ENCODE measurements at regions not wholly inside any gene's neighbourhood (a gene's known extent, or its start where the extent isn't known, plus 50 kb on each side); places are given as distances from the start of the nearest gene placed in this dataset.

GRCh38 chr2:221129657-221130056 lies 442.4 kb downstream of the EPHA4 start:
- no peak overlapping the region for H3K4me3 ChIP-seq
- TF ChIP-seq CTCF (IDR thresholded peaks at IDR 0.05), result no peak
- no peak for DNase-seq (ENCODE audit: low spot score in 2 of 2)
- H3K9me3 ChIP-seq, result no peaks in the 10 kb centered on the region
- intact Hi-C loops (cut with DNase I), result no loop called here
- H3K36me3 ChIP-seq, result no peaks in the 10 kb centered on the region
- no peaks in the 10 kb centered on the region for H3K27me3 ChIP-seq
- H3K4me1 ChIP-seq, result no peaks in the 10 kb centered on the region
- H3K27ac ChIP-seq, result no peak overlapping the region

- no peak for TF ChIP-seq CTCF (IDR thresholded peaks at IDR 0.05)
- Histone ChIP-seq H3K4me3 (no peak overlapping the region), H3K27me3 (no peaks in the 10 kb centered on the region), H3K27ac (no peak overlapping the region), H3K4me1 (no peaks in the 10 kb centered on the region), H3K9me3 (no peaks in the 10 kb centered on the region), H3K36me3 (no peaks in the 10 kb centered on the region)
- intact Hi-C loops (cut with DNase I), result no loop called here
- no peak for DNase-seq (ENCODE audit: low spot score in 2 of 2)
Measured at GRCh38 chr2:221130431-221130830, 441.7 kb downstream of the EPHA4 start.

- intact Hi-C loops (cut with DNase I), result no loop called here
- no peak overlapping the region for H3K4me3 ChIP-seq
- no peaks in the 10 kb centered on the region for H3K27me3 ChIP-seq
- H3K27ac ChIP-seq, result no peak overlapping the region
- no peak for DNase-seq (ENCODE audit: low spot score in 2 of 2)
- TF ChIP-seq CTCF (IDR thresholded peaks at IDR 0.05), result no peak
- no peaks in the 10 kb centered on the region for H3K36me3 ChIP-seq
- H3K4me1 ChIP-seq, result no peaks in the 10 kb centered on the region
- no peaks in the 10 kb centered on the region for H3K9me3 ChIP-seq
Measured at GRCh38 chr2:221133941-221134340, 438.2 kb downstream of the EPHA4 start.

GRCh38 chr2:221134718-221135117 lies 437.4 kb downstream of the EPHA4 start:
- Histone ChIP-seq H3K27ac (no peak overlapping the region), H3K36me3 (no peaks in the 10 kb centered on the region), H3K9me3 (no peaks in the 10 kb centered on the region), H3K27me3 (no peaks in the 10 kb centered on the region), H3K4me1 (no peaks in the 10 kb centered on the region), H3K4me3 (no peak overlapping the region)
- no peak for DNase-seq (ENCODE audit: low spot score in 2 of 2)
- intact Hi-C loops (cut with DNase I), result no loop called here
- no peak for TF ChIP-seq CTCF (IDR thresholded peaks at IDR 0.05)

GRCh38 chr2:221135699-221136098 lies 436.4 kb downstream of the EPHA4 start:
- Histone ChIP-seq H3K4me1 (no peaks in the 10 kb centered on the region), H3K27ac (no peak overlapping the region), H3K27me3 (no peaks in the 10 kb centered on the region), H3K9me3 (no peaks in the 10 kb centered on the region), H3K36me3 (no peaks in the 10 kb centered on the region), H3K4me3 (no peak overlapping the region)
- intact Hi-C loops (cut with DNase I), result no loop called here
- TF ChIP-seq CTCF (IDR thresholded peaks at IDR 0.05), result no peak
- DNase-seq (ENCODE audit: low spot score in 2 of 2), result no peak

GRCh38 chr2:221137385-221137784 lies 434.7 kb downstream of the EPHA4 start:
- no peak for DNase-seq (ENCODE audit: low spot score in 2 of 2)
- Histone ChIP-seq H3K27ac (no peak overlapping the region), H3K9me3 (no peaks in the 10 kb centered on the region), H3K4me3 (no peak overlapping the region), H3K4me1 (no peaks in the 10 kb centered on the region), H3K27me3 (no peaks in the 10 kb centered on the region), H3K36me3 (no peaks in the 10 kb centered on the region)
- no peak for TF ChIP-seq CTCF (IDR thresholded peaks at IDR 0.05)
- intact Hi-C loops (cut with DNase I), result no loop called here

All from ascending aorta (tissue), 2 donors.